GM18909 (cell line): ENCODE measurements at regions not wholly inside any gene's neighbourhood (a gene's known extent, or its start where the extent isn't known, plus 50 kb on each side); places are given as distances from the start of the nearest gene placed in this dataset.

ENCODE experiments used
- ATAC-seq: cut with Tn5 transposase; IDR thresholded peaks from one replicate; pipeline ENCODE4 v1.9.1; 2021; ENCODE audit warnings: mild to moderate bottlenecking; ENCODE audit not compliant: unreplicated experiment, poor library complexity

DNA sequence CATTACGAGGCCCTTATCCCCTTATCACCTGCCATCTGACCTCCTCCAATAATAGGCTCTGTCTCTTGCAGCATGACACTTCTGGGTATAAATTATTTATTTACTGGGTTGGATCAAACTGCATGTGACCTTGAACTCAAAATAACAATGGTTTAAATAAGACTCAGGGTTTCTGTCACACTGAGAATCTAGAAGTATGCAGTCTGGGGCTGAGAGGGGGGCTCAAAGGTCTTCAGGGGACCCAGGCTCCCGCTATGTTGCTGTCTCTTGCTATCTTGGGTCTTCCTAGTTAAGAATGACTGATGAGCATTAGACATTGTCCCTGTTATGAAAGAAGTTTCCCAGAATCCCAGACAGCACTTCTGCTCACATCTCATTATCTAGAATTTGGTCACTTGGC is 133.5 kb downstream of the URB2 start:
- ATAC-seq, result no peak

DNA sequence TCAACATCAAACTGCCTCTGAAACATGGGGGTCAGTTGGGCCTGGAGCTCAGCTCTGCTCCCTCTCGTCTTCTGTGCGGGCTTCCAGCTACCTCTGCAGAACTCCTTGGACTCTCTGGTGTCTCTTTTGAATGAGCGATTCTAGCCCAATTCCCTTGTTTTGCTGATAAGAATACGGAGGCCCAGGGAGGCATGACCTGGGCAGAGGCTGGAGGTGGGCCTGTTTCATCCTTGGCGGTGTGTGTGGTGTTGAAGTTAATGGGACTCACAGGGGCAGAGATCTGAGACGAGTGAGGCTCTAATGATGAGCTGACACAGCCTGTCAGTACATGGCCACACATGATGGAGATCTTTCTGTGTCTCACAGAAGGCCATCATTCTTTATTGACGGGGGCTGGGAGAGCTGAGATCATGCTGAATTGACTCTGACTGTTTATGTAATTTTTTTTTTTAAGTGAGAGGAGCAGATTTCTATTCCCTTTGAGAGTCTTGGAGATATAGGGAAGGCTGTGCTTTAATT is 134.5 kb downstream of the URB2 start:
- ATAC-seq, result no peak

DNA sequence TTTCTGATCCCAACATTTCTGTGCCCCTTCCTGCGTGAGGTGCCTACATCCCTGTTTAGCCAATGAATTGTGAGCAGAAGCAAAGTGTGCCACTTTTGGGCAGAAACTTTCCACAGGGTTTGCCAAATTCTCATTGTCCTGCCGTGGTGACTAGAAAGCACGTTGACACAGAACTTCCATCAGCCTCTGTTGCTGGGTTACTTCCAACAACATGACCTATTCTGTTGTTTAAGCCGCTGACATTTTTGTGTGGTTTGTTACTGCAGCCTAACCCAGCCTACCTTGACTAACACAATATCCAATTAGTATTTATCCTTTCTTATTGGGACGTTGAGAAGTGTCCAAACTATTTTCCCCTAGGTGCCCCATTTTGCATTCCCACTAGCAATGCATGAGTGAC is 136.8 kb downstream of the URB2 start:
- ATAC-seq, result no peak

DNA sequence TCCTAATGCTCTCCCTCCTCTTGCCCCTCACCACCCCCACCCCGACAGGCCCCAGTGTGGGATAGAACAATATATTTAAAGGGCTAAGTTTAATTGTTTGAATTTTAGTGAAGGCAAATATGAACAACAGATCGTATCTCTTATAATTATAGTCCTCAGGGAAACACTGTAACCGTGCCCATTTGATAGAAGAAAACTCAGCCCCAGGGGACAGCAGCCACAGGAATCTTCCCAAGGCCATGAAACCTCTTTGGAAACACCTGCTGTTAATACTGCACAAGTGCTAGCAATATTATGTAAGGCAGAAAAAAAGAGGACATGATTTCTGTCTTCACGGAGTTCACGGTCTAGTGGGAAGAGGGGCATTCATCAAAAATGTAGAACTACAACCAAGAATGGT is 142.2 kb downstream of the URB2 start:
- ATAC-seq, result no peak

DNA sequence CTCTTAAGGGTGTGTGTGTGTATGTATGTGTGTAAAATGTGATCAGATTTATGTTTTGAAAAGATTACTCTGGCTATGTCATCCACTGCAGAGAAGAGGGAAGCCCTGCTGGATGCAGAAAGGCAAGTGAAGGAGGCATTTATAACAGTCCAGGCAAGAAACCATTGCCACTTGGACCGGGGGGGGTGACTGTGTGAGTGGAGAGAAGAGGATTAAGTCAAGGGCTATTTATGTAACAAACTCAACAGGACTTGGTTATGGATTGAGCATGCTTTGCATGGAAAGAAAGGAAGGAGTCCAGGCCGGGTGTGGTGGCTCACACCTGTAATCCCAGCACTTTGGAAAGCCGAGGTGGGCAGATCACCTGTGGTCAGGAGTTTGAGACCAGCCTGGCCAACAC is 143.0 kb downstream of the URB2 start:
- no peak for ATAC-seq

DNA sequence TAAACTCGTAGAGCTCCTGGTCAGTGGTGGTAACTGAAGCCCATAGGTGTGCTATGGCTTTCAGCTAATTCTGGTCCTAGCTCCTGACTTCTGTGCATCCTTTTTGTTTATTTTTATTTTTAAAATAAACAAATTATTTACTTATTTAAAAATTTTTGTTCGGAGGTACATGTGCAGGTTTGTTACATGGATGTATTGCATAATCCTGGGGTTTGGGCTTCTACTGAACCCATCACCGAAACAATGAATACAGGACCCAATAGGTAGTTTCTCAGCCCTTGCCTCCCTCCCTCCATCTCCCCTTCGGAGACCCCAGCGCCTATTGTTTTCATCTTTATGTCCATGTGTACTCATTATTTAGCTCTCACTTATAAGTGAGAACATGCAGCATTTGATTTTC is 143.8 kb downstream of the URB2 start:
- ATAC-seq, result no peak

DNA sequence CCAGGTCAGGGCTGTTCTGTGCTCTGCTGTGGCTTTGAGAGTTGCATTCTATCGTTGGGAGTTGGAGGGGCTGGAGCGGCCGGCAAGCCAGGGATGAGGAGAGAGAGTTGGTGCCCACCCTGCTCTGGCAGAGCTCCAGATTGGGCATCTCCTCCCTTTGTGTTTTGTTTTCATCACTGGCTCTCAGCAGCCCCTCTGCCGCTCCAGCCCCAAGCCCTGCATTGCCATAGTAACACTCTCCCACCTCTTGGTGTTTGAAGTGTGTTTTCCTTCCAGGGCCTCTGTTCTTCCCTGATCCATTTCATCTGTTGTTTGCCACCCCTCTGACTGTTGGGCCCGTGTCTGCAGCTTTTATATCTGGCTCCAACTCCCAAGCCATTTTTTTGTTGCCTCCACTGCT is 152.7 kb downstream of the URB2 start:
- no peak for ATAC-seq

DNA sequence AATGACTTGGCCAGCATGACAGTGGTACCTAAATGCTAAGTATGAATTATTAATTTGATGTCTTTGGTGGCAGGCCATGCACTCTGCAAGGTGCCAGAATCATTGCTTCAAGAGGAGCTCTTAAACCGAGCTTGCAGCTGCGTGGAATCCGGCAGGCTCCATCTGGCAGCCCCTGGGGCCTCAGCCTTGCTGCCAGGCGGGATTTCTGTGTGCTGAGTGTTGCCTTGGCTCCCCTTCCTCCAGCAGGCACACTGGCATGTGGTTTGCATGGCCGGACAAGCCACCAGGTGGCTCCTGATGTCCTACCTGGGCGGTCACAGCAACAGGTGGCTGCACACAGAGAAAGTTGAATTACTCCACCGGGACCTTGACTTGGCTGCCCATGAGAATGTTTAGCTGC is 155.4 kb downstream of the URB2 start:
- ATAC-seq, result no peak

DNA sequence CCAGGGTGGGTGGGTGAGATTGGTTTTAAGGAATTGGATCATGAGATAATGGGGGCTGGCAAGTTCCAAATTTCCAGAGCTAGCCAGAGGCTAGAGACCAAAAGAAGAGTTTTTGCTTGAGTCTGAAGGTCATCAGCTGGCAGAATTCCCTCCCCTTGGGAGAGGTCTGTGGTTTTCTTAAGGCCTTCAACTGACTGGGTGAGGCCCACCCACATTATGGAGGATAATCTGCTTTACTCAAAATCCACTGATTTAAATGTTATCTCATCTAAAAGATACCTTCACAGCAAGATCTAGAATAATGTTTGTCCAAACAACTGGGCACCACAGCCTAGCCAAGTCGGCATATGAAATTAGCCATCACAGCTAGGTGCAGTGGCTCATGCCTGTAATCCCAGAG is 156.4 kb downstream of the URB2 start:
- no peak for ATAC-seq

DNA sequence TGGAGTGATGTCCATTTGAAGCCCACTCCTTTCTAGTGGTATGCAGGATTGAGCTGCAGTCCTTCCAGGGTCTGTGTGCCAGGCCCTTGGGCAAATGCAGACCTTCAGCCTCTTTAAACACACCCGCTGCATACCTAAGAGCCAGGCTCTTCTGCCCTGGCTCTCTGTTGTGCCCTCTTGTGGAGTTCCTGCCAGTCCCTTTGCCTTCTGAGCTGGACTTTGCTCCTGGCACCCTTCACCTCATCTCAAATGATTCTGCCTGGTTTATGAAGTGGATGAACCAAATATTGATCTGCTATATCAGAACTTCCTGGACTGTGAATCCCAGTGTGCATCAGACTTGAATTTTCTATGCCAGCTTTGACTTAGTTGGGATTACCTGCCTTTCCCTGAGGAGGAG is 158.8 kb downstream of the URB2 start:
- no peak for ATAC-seq

DNA sequence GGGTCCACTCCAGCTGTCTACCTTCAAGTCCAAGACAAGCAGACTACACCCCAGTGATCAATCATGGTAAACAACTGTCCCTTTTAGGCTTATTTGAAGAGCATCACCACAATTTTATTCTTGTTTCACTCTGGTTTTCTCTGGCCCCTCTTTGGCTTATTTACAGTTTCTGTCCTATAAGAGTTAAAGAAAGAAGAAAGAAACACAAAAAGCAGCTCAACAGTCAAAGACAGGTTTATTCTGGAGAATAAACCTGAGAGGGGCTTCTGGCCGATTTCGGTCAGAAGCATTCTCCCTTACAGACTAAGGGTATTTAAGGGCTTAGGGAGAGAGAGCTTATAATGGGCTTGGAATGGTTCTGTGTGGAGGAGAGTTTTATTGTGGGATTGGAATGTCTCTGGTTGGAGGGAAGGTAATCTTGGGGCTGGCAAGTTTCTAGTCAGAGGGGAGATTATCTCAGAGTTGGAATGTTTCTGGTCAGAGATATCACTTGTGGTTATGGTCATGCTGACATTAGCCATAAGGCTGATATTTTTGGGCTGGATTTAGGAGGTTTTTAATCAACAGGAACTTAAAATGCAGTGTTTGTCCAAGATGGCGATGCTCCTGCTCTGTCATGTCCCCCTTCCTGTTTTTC is 161.0 kb downstream of the URB2 start:
- ATAC-seq, result no peak

DNA sequence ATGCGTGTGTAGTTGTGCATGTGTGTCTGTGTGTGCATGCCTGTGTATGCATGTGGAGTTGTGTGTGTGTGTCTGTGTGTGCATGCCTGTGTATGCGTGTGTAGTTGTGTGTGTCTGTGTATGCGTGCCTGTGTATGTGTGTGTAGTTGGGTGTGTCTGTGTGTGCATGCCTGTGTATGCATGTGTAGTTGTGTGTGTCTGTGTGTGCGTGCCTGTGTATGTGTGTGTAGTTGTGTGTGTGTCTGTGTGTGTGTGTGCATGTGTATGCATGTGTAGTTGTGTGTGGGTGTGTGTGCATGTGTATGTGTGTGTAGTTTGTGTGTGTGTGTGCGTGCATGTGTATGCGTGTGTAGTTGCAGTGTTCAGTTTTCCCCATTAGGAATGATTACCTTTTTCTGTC is 162.0 kb downstream of the URB2 start:
- no peak for ATAC-seq

DNA sequence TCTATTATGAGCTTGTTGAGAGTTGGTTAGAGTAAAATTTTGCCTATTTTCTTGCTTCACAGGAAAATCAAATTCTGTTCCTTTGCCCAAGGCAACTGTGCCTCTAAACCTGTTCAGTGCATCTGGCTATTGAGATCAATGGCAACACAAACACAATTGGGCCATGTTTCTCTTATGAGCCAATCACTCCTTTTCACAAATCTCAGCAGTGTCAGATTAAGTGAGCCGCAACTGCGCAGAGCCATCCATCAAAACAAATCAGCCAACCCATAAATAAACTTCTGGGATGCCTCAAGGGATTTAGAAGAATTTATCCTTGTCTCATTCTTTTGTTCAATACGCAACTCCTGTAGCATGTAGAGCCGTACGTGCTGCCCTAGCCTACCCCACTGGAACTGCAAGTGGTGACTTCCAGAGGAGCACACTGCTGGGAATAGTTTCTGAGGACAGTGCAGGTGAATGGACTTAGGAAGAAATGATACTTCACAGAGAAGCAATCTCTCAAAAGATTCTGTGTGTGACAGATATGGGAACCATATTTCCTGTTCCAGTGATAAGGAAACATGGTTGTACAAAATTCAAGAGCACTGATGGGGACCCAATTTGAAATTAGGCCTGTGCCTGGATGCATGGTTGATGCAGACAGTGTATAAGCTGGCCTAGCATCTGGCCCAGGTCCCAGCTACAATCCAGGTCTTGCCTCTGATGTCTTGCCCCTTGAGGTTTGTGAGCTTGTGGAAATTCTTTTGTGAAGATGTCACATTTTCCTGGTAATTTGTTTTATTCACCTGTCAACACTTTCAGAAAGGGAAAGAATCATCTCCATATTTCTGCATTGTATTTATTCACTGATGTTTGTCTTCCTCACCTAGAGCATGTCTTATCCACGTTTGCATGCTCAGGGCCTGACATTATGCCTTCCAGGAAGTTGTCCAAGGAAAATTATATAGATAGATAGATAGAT is 166.2 kb downstream of the URB2 start:
- no peak for ATAC-seq

DNA sequence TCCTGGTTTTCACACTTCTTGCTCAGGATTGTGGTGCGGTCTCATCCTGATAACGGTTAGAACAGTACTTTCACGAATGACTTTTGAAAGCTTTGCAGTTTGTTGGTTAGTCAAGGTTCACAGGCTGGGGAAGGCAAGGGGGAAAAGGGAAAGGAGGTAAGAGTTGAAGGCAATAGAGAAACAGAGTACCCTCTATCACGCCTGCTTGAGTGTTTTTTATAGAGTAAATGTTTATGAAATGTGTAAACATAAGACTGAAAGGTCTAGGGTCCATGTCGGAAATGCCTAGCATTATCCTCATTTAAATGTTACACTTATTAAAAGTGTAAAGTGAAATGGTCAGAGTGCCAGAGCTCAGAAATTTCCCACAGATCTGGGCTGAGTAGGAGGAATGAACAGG is 167.4 kb downstream of the URB2 start:
- no peak for ATAC-seq

DNA sequence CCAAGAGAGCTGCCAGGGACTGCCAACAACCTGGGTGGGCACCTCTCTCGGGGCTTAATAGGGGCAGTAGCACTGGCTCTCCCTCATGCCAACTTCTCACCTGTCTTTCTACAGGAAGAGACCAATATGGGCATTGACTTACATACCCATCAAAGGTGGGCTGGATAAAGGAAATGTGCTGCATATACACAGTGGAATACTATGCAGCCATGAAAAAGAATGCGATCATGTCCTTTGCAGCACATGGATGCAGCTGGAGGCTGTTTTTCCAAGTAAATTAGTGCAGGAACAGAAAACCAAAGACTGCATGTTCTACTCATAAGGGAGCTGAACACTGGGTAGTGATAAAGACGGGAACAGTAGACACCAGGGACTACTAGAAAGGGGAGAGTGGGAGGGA is 172.5 kb downstream of the URB2 start:
- ATAC-seq, result no peak

DNA sequence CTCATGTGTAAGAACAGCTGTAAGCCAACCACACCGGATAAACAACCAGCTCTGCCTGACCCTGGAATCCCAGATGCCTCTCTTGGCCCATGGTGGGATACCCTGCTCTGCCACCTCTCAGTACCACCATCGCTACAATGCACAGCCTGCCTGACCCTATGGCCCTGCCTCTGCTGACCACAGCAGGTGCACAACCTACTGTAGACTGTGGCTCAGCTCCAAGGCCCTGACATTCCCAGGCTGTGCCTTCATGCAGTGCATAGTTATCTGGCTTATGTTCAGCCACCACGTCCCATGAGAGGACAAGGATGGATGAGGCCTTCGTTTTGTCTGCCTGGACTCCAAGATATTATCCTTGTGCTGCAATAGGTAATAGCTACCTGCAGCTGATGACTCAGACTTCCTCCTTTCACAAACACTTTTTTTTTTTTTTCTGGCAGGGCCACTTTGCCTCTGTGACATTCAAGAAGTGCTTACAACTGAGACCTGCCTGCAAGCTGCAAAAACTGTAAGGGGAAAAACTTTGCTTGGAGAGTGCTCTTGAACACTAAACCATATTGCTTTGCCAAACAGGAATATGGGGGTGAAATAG is 177.7 kb downstream of the URB2 start:
- no peak for ATAC-seq

DNA sequence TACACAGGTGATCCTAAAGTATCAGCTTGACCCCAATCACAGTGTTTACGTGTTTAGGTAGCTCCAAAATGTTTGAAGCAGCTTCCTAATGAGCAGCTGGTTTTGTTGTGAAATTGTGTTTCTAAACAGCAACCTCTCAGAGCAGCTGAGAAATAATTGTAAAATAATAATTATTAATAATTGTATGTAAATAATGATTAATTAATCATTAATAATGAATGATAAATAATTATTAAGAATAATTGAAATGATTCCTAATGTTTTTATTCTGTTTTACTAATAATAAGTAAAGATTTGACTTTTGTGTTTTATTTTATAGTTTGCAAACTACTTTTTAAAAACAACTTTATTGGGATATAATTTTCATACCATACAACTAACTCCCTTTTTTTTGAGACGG is 182.2 kb downstream of the URB2 start:
- no peak for ATAC-seq

DNA sequence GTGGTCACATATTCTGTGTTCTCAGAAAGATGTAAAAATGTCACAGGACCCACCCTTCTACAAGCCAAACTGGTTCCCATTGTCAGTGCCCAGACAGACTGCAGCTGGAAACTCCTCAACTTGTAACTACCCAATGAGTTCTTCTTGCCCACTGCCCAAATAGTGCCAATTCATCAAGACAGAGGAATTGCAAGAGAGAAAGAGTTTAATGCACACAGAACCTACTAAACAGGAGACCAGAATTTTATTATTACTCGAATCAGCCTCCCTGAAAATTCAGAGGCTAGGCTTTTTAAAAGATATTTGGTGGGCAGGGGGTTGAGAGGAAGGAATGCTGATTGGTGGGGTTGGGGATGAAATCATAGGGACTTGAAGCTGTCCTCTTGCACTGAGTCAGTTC is 184.1 kb downstream of the URB2 start:
- ATAC-seq, result no peak

DNA sequence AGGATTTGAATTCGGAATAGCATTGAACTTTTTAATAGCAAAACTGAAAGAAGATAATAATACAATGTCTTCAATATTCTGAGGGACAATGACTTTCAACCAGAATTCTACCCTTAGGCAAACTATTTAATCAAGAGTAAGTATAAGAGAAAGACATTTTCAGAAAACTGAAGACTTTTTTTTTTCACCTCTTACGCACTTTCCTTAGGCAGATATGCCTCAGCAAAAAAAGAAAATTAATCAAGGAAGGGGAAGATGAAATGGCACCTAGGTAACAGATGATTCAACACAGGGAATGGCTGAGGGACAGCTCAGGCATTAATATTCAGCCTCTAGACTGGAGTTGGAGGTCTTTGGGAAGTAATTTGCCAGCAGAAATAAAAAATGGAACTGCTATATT is 184.9 kb downstream of the URB2 start:
- no peak for ATAC-seq

DNA sequence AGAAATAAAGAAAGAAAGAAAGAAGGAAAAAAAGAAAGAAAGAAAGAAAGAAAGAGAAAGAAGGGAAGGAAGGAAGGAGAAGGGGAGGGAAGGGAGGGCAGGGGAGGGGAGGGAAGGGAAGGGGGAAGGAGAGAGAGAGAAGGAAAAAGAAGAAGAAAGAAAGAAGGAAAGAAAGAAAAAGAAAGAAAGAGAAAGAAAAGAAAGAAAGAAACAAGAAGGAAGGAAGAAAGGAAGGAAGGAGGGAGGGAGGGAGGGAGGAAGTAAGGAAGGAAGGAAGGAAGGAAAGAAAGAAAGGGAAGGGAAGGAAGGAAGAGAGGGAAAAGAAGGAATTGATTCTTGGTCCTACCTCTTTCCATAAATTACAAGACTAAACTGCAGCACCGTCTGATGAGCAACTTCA is 186.1 kb downstream of the URB2 start:
- ATAC-seq, result no peak

DNA sequence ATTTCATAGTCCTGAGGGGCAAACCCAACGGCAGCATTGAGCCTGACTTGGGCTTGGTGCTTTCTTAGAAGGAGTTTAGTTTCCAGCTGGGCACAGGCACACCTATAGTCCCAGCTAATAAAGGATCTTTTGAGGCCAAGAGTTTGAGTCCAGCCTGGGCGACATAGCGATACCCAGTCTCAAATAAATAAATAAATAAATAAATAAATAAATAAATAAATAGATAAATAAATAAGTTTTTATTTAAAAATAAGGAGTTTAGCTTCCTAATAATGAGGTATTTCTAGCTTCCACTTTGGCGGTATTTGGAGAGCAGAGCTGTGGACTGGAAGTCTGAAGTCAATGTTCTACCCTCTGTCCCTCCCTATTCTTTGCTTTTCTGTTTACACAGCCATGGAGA is 186.6 kb downstream of the URB2 start:
- no peak for ATAC-seq
